CD14-positive monocyte (primary cell): ENCODE measurements at regions not wholly inside any gene's neighbourhood (a gene's known extent, or its start where the extent isn't known, plus 50 kb on each side); places are given as distances from the start of the nearest gene placed in this dataset.

ENCODE experiments used
- DNase-seq, 3 donors: peaks; one replicate each; pipeline ENCODE4 v3.0.0-alpha.2; 2011 to 2022
- H2AFZ ChIP-seq: 2 replicates; pipeline ENCODE4 v1.6.0; 2012; ENCODE audit warnings: mild to moderate bottlenecking, low read depth, low read length, inconsistent platforms; ENCODE audit not compliant: insufficient read depth, poor library complexity, severe bottlenecking
- H3K27ac ChIP-seq, 2 donors: 1 replicate in 1 of 2; 2 replicates in 1 of 2; pipeline ENCODE4 v1.5.1; 2012 to 2013; ENCODE audit warnings: low read length in 2 of 2, control low read depth in 1 of 2, inconsistent platforms in 1 of 2, low read depth in 1 of 2, mild to moderate bottlenecking in 1 of 2
- H3K27me3 ChIP-seq, 2 donors: one replicate each; pipeline versions ENCODE4 v1.6.0 to v1.6.1; 2011 to 2013; ENCODE audit warnings: low read length in 2 of 2; ENCODE audit not compliant: control insufficient read depth in 2 of 2, insufficient read depth in 2 of 2
- H3K36me3 ChIP-seq, 2 donors: replicated peaks in 1 of 2; 1 replicate in 1 of 2; 2 replicates in 1 of 2; pipeline versions ENCODE4 v1.5.1 to v1.6.1; 2012 to 2013; ENCODE audit warnings: low read length in 2 of 2, control low read depth in 1 of 2, inconsistent platforms in 1 of 2, mild to moderate bottlenecking in 1 of 2; ENCODE audit not compliant: insufficient read depth in 2 of 2, control insufficient read depth in 1 of 2
- H3K4me1 ChIP-seq, 2 donors: 1 replicate in 1 of 2; 2 replicates in 1 of 2; pipeline versions ENCODE4 v1.5.1 to v1.6.1; 2012 to 2013; ENCODE audit warnings: low read length in 2 of 2, control low read depth in 1 of 2, inconsistent platforms in 1 of 2, mild to moderate bottlenecking in 1 of 2, moderate library complexity in 1 of 2; ENCODE audit not compliant: insufficient read depth in 2 of 2, control insufficient read depth in 1 of 2
- H3K4me2 ChIP-seq: replicated peaks from 2 replicates; pipeline ENCODE3; 2012; ENCODE audit warnings: low read length, moderate library complexity, mild to moderate bottlenecking; ENCODE audit not compliant: poor library complexity, severe bottlenecking; ENCODE audit errors: extremely low read depth
- H3K4me3 ChIP-seq, 3 experiments: fragments of 200-600 bp in 1 of 3; sonication (generic) in 1 of 3; replicated peaks in 1 of 3; 1 replicate in 2 of 3; 2 replicates in 1 of 3; pipeline ENCODE4 v1.5.1; 2011 to 2013; ENCODE audit warnings: low read length in 3 of 3, mild to moderate bottlenecking in 3 of 3, control low read depth in 2 of 3, low read depth in 2 of 3, inconsistent platforms in 1 of 3, moderate library complexity in 1 of 3
- H3K79me2 ChIP-seq: 2 replicates; pipeline ENCODE4 v1.6.0; 2012; ENCODE audit warnings: mild to moderate bottlenecking, control low read depth, inconsistent platforms, low read length, moderate library complexity; ENCODE audit not compliant: insufficient read depth
- H3K9ac ChIP-seq: 2 replicates; pipeline ENCODE4 v1.6.0; 2017; ENCODE audit warnings: low read length, mild to moderate bottlenecking; ENCODE audit not compliant: insufficient read depth, poor library complexity, severe bottlenecking
- H3K9me3 ChIP-seq, 2 donors: replicated peaks in 1 of 2; 1 replicate in 1 of 2; 2 replicates in 1 of 2; pipeline versions ENCODE4 v1.5.1 to v1.6.1; 2012 to 2013; ENCODE audit warnings: low read length in 2 of 2, control low read depth in 1 of 2; ENCODE audit not compliant: control insufficient read depth in 1 of 2, insufficient read depth in 1 of 2
- H4K20me1 ChIP-seq: 2 replicates; pipeline ENCODE4 v1.6.0; 2012; ENCODE audit warnings: mild to moderate bottlenecking, low read length, control low read depth, moderate library complexity; ENCODE audit not compliant: insufficient read depth
- H3K27ac Mint-ChIP-seq, 7 donors: one replicate each; pipeline ENCODE4 v1.8.0; 2020; ENCODE audit warnings: mild to moderate bottlenecking in 7 of 7, mixed read lengths in 7 of 7, moderate library complexity in 6 of 7, inconsistent platforms in 2 of 7
- H3K27me3 Mint-ChIP-seq, 3 donors: one replicate each; pipeline ENCODE4 v1.8.0; 2021 to 2022; ENCODE audit warnings: low read depth in 3 of 3, mild to moderate bottlenecking in 3 of 3, mixed read lengths in 3 of 3, moderate library complexity in 3 of 3, inconsistent platforms in 1 of 3
- H3K36me3 Mint-ChIP-seq, 2 donors: one replicate each; pipeline ENCODE4 v1.8.0; 2020; ENCODE audit warnings: mixed read lengths in 2 of 2, inconsistent platforms in 1 of 2, mild to moderate bottlenecking in 1 of 2
- H3K4me1 Mint-ChIP-seq: one replicate; pipeline ENCODE4 v1.8.0; 2020; ENCODE audit warnings: mild to moderate bottlenecking, mixed read lengths
- H3K4me3 Mint-ChIP-seq, 2 donors: one replicate each; pipeline ENCODE4 v1.8.0; 2020; ENCODE audit warnings: mild to moderate bottlenecking in 2 of 2, mixed read lengths in 2 of 2, moderate library complexity in 1 of 2
- H3K9me3 Mint-ChIP-seq, 7 donors: one replicate each; pipeline ENCODE4 v1.8.0; 2020 to 2022; ENCODE audit warnings: mixed read lengths in 7 of 7, mild to moderate bottlenecking in 6 of 7, moderate library complexity in 6 of 7, inconsistent platforms in 2 of 7
- CTCF ChIP-seq: fragments of 200-600 bp; IDR thresholded peaks from one replicate; pipeline ENCODE4 v1.8.0; 2022; ENCODE audit warnings: antibody characterized with exemption, mild to moderate bottlenecking
- WGBS: methylation state at CpG from one replicate; pipeline ENCODE4 v1.1.5; 2013; ENCODE audit warnings: missing lambda C conversion rate; ENCODE audit not compliant: insufficient coverage; 5-methylcytosine and 5-hydroxymethylcytosine counted together
- intact Hi-C, 2 donors: fragments of 100-400 bp; cut with micrococcal nuclease; formaldehyde crosslinking; loops; one replicate each; pipeline versions ENCODE4 v1.15.0 to v1.15.1; 2023

GRCh38 chr9:13762209-13762608, 482.7 kb upstream of the MPDZ start:
- H3K4me1 ChIP-seq: no peaks in the 10 kb centered on the region
- Mint-ChIP-seq H3K9me3 (peaks cover 0 to 8% (median 2%) of the 10 kb centered on the region in 7 donors), H3K4me3 (no peak overlapping the region), H3K27me3 (no peaks in the 10 kb centered on the region), H3K36me3 (no peaks in the 10 kb centered on the region), H3K27ac (no peak overlapping the region), H3K4me1 (no peaks in the 10 kb centered on the region)
- H3K4me2 ChIP-seq: no peak overlapping the region
- no peak overlapping the region for H2AFZ ChIP-seq
- H3K9me3 ChIP-seq: peaks cover 3 to 6% of the 10 kb centered on the region in 2 donors
- 93% methylated on average over 2 of the region's 3 CpGs for WGBS
- no peaks in the 10 kb centered on the region for H3K36me3 ChIP-seq
- no peak overlapping the region for H3K27ac ChIP-seq
- no peak for DNase-seq
- intact Hi-C loops: no loop called here
- H4K20me1 ChIP-seq: no peaks in the 10 kb centered on the region
- no peaks in the 10 kb centered on the region for H3K79me2 ChIP-seq
- H3K9ac ChIP-seq: no peak overlapping the region
- no peaks in the 10 kb centered on the region for H3K27me3 ChIP-seq
- TF ChIP-seq CTCF: no peak
- H3K4me3 ChIP-seq: no peak overlapping the region

GRCh38 chr9:13759551-13759950, 480.1 kb upstream of the MPDZ start:
- Histone ChIP-seq H3K27ac (no peak overlapping the region), H2AFZ (no peak overlapping the region), H3K9ac (no peak overlapping the region), H3K36me3 (no peaks in the 10 kb centered on the region), H3K4me1 (no peaks in the 10 kb centered on the region), H3K9me3 (peaks cover 3 to 6% of the 10 kb centered on the region in 2 donors), H3K4me3 (no peak overlapping the region), H3K79me2 (no peaks in the 10 kb centered on the region), H3K4me2 (no peak overlapping the region), H3K27me3 (no peaks in the 10 kb centered on the region), H4K20me1 (no peaks in the 10 kb centered on the region)
- no peak for TF ChIP-seq CTCF
- H3K27me3 Mint-ChIP-seq: peaks cover 0 to 2% (median 0%) of the 10 kb centered on the region in 3 donors
- no peaks in the 10 kb centered on the region for H3K4me1 Mint-ChIP-seq
- intact Hi-C loops: no loop called here
- no peaks in the 10 kb centered on the region for H3K36me3 Mint-ChIP-seq
- no peak overlapping the region for H3K27ac Mint-ChIP-seq
- H3K4me3 Mint-ChIP-seq: no peak overlapping the region
- no peak for DNase-seq
- peaks cover 0 to 7% (median 3%) of the 10 kb centered on the region in 7 donors for H3K9me3 Mint-ChIP-seq
- 100% methylated on average over 1 of the region's 3 CpGs for WGBS
